ENCODE measurements at regions not wholly inside any gene's neighbourhood (a gene's known extent, or its start where the extent isn't known, plus 50 kb on each side); places are given as distances from the start of the nearest gene placed in this dataset.

DNA sequence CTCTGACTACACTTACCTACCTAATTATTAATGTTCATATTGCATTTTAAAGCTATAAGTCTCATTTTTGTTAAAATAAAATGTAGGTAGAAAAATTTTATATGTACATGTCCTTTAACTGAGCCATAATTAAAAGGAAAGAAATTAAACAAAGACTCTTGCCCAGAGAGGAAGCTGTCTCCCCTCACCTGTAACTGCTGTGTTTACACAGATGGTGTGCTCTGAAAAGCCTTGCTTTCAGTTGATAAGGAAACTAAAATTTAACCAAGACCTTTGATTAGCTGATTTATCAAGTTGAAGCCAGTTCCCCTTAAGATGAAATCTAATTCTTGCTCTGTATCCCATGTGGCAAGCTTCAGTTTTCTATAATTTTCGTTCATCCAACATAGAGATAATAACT lies 213.5 kb downstream of the LYPLAL1 start:
- no peak for DNase-seq

DNA sequence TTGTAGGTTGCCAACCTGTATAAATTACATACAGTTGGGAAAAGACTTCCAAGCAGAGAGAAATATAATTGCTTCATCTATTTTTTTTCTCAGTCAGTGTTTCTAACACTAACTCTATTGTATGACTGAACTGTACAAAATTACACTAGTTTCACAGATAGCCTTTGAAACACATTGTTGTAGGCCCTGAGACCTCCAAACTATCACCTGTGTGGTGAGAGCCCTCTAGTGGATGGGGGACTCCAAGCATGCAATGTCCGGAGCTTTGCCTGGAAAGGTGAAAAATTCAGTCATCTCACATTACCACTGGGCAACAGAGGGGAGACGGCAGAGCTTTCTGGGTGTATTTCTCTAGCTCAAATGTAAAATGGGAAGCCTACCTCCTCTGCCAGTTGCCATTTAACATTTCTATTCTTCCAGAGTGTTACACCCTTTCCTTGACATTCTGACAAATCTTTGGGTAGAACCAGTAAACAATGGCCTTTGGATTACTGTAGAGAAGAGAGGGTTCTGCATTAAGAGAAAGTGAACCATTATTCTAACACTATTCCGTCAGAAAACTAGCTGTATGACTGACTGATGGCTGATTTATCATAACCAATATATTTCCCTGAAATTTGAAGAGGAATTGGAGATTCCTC lies 212.2 kb downstream of the LYPLAL1 start:
- peak; percentile 28 for DNase-seq

DNA sequence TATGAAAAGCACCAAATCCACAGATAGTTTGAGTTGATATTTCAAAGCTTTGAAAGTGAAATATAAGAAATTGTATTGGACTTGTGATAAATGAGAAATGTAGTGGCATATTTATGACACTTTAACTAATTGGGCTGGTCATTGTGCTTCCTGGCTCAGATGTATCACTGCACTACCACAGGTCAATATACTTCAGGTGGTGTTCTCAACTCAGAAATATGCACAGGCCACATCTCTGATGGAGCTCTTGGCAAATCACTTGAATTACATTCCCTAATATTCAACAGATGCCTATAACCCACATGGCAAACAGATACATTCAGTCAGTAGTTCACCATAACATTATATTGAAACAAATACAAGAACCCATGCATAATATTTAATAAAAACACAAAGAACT lies 209.6 kb downstream of the LYPLAL1 start:
- no peak for DNase-seq

DNA sequence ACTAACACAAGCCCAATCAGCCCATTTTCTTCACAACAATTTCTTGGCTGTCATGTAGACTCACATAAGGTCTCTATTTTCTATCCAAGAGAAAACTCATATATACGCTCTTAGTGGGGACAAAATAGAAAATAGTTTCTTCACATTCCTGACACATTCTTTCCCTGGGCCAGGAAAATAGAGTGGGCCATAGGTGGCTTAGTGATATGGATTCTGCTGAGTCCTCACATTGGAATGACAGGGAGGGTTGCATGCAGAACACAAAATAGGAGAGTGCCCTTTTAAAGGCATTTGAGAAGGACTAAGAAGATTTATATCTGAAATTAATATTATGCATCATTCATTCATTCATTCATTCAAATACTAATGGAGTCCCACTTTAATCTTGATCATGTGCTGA lies 207.7 kb downstream of the LYPLAL1 start:
- DNase-seq: no peak

DNA sequence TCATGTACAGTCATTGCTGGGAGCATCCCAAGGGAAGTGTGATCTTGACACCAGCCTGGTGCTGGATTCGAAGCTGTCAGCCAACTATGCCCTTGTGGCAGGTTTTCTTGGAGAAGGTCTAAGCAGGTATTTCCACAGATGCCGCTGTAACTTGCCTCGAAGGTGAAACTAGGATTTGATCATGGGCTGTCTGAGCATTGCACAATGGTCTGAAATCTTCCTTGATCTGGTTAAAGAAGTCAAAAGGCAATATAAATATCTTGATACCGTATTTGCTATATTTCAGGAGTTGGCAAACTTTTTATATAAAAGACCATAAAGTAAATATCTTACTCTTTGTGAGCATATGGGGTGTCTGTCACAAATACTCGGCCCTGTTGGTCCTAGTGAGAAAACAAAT lies 206.8 kb downstream of the LYPLAL1 start:
- no peak for DNase-seq

DNA sequence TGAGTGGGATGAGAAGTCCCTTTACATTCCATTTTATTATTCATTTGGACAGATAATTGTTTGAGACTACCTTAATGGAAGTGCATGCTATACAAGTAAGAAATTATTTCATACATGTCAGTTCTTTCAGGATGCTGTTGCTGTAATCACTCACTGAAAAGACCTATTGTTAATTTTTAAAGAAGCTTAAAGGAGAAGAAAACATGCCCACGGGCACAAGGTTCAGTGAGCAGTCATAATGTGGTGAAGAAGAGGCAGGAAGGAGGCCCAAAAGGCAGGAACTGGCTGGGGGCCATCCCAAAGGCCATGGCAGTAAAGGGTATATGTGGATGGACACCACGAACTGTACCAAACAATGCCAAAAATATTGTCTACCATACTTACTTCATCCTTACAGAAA lies 206.0 kb downstream of the LYPLAL1 start:
- DNase-seq: no peak

DNA sequence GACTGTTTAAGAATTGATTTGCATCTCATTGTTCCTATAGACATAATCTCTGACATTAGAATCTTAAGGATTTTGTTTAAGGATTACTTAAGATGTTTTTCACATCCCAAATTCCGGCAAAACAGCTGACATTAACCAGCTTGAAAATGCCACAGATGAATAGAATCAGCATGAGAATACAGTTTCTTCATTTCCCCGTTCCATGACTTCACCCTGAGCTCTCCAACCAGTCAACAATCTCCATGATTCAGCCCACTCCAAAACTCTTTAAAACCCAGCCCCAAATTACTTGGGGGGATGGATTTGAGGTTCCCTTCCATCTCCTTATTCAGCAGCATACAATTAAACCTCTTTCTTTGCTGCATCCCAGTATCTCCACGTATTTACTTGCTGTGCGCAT lies 201.0 kb downstream of the LYPLAL1 start:
- no peak for DNase-seq

DNA sequence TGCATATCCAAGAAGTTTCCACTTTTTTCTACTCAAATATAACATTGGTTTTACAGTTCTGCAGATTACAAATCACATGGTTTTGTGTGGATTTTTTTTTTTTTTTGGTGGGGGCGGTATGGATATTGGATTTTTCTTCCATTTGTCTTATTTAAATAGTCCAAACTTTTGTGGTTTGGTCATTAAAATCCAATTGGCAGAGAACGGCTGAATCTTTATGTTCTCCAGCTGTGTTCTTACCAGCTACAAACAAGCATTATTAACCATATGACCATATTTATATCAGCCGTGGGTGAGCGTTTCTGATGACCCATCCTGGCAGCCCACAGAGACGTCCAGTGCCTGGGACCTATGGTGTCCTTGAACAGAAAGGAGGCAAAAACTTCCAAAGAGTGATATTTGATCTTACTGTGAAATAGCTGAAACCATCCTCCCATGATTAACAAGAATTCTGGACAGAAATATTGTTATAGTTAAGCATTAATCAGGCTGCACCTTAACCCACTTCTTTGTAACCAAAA lies 200.4 kb downstream of the LYPLAL1 start:
- DNase-seq: no peak

DNA sequence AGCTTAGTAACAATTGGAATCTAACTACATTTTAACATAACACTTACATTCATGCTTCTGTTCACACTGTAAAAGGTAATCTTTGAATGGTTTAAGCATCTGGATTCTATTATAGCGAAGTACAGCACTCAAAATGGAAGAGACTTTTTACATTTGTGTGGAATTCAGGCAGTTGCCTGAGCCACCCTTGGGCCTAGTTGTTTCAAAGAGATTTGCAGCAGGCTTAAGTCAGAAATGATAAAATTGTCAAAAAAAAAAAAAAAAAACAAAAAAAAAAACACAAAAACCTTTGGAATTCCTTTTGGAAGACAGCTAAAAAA lies 199.9 kb downstream of the LYPLAL1 start:
- no peak for DNase-seq

DNA sequence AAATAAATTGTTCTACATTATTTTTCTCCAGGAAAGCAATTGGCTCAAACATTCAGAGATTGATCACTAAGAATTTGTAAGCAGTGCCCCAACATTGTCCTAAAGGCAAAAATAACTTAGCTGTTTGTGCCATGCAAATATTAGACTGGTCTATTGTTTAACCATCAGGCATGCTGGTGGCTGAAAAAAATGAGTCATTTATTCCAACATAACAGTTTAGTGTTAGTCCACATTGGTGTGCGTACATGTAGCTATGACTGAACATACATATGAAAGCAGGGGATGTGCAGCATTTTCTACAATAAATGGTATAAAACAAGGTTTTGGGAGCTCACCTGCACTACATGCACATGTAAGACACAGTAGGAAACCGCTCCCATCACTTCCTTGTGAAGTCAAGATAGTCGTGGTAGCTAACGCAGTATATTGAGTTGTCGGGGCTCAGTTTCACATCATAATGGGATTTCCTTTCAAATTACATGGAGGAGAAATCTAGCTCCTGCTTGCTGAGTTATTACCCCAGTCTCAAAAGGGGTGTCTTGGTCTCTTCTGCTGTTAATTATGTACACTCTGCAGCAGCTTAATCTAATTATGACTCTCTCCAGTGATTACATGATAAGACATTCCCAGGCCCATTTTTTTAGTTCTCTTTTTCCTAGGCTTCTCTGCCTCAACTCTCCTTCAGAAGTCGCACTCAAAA lies 199.4 kb downstream of the LYPLAL1 start:
- no peak for DNase-seq

DNA sequence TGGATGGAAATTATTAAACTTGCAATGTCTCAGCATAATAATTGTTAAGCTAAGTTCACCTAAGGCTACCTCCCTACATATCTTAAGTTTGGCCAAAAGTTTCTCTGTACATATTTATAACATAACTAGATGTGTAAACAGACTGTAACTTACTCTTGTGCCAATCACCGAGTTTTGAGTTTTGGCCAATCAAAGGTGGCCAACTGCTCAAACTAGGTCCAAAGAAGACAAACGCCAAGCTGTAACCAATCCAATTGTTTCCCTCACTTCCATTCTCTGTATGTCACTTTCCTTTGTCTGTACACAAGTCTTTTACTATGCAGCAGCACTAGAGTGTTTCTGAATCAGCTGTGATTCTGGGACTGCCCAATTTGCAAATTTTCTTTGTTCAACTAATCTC lies 197.8 kb downstream of the LYPLAL1 start:
- no peak for DNase-seq

DNA sequence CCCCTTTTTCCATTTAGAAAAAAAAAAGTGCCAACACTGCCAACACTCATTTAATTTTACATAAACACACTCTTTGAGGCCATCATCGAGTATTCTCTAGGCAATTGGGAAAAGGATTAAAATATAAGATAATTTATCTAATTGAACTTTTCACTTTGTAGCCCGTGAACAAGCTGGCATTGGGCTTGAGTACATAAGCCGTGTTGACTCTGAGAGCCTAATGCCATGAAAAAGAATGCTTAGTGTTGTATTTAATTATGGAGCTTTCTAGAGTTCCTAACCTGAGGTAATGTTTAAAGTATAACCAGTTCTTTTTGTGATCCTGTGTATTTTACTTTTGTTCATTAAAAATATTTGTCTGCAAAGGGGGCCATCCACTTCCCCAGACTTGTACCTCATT lies 193.8 kb downstream of the LYPLAL1 start:
- DNase-seq: no peak

DNA sequence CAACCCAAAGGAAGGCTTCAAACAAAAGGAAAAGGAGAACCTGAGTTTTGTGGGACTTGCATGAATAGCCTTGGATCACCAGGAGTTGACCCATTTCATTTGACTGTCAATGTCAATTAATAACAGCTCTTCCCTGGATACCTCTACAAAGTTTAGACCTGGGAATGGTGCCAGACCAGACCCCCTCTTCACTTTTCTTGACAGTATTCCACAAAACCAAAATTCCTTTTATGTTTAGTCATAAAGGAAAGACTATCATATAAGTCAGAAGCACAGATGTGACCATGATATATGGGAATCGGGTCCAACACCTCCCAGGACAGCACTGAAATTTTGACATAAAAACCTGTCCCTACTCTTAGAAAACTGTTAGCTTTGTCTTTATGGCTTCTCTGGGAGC lies 191.8 kb downstream of the LYPLAL1 start:
- no peak for DNase-seq

DNA sequence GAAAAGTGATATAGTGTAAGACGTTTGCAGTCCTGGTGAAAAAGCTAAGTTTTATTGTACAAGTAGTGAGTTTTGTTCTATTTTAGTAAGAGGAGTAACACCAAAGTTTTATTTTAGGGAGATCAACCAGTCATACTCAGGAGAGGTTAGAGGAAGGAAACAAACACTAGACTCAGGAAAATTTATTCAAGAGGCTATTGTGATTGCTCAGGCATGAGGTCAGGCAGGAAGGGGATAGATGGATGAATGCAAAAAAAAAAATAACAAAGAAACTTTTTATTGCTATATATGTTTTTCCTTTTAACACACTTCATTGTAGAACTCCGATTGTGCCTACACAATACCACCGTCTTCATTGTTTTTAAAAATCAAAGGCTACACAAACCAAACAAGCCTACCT lies 189.0 kb downstream of the LYPLAL1 start:
- DNase-seq: no peak

DNA sequence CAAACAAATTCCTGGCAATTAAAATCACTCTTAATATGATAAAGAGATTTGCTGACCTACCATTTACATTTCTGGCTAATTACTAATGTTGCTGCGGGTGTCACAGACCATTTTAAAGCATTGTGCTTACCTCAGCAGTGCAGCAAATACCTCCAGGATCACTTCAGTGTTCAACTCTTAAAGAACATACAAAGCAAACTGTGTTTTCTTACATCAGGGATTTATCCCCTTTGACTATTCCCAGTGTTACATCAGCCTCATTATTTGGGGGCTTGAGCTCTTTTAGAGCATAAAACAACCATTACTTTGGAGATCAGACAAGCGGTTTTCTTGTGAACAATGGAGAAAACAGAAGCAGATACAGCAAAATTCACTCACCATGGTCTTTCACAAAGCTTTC lies 185.4 kb downstream of the LYPLAL1 start:
- DNase-seq: no peak

DNA sequence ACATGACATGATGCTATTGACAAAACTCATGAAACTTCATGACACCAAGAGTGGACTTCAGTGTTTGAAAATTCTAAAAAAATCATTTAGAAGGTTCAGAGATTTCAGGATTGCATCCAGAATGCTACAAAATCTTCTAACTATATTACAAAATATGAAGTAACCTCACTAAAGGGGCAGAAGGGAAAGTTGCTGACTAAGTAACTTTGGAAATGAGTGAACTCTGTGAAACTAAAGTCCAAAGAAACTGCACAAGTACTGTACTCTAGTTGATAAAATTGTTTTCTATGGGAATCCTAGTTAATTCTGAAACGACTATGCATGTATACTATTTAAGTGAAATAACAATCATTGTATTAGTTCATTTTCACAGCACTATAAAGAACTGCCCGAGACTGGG lies 184.4 kb downstream of the LYPLAL1 start:
- no peak for DNase-seq

DNA sequence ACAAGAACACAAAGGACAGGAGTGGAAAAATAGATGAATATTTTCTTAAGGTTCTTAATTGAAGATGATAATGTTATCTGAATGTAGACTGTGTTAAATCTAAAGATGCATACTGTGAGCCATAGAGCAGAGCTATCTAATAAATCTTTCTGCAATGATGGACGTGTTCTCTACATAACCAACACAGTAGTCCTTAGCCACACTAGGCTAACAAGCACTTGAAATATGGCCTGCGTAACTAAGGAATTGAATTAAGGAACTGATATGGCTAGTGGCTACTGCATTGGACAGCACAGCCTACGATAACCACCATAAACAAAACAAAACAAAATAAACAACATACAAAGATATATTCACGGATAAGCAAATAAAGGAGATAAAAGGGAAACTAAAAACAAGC lies 181.3 kb downstream of the LYPLAL1 start:
- no peak for DNase-seq

DNA sequence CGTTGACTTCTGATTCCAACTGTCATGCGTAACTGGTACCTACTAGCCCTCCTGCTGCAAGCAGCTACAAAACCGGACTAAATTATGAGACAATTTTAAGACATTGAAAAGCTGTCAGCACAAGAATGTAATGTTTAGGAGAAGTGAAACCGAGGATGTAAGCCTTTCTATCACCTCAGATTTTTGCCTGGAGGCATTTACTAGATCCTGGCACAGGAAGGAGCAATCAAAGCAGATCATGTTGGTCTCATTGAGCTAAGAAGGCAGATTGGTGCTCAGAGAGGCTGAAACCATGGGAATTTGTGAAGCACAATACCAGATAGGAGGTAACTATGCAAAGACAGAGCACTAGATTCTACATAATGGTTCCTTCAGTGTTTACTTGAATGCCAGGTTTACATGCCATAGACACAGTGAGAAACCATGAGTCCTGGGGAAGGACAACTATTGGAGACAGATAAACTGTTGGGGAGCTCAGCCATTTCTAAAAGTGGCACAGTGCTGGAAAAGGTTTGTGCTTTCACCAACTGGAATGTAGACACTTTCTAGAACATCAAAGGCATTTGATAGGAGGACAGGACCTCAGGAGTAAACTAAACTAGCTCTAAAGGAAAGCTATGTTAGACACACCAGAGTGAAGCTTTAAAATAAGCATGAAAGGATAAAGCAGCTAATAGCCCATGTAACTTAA lies 179.4 kb downstream of the LYPLAL1 start:
- no peak for DNase-seq

DNA sequence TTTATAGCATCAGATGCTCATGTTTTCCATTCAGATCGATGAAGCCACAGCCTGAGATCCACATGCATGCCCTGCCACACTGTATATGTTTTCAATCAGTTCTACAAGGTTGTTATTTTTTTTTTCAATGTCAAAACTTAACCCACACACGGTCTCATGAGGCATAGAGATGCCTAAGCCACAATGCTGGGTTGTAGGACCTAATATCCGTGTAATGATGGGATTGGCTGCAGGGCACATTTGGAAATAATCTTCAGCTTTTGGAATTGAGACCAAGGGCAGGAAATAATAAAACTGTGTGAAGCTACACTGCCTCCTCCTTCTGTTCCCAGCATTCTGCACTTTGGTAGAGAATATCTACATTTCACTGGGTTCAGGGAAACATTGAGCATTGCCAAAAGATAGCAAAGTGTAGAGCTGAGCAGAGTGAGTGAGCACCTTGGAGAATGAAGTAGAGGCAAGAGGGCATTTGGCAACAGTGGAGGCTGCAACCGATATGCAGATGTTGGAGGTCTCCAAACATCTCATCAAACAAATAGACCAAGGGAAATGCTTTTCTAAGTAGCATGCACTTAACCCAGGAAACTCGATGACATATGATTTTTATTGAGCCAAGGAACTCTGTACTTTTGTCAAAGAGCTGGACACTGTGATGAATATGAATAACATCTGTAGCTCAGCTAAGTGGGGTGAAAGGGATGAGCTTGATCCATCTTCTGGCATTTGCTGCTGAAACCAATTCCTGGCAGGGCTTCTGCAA lies 176.7 kb downstream of the LYPLAL1 start:
- no peak for DNase-seq

DNA sequence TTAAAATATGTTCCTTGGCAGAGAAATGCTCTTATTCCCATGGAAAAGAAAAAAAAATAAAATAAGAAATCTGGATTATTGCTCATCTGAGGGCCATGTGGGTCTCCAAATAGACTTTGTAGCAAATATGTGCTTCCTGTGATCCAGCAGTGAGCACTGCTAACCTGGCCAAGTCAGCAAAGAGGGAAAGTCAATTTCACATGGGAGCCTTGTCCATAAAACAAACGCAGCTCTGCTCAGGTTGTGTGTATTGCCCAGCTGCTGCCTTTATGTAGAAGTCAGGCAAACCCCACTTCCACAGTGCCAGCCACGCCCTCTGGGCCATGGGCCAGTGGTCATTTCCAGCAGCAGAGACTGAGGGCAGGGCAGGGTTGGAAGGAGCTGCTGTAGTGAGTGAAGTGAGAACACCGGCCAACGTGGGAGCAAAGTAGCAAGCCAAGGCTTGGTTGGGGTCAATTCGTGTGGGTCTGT lies 174.3 kb downstream of the LYPLAL1 start:
- DNase-seq: no peak

DNA sequence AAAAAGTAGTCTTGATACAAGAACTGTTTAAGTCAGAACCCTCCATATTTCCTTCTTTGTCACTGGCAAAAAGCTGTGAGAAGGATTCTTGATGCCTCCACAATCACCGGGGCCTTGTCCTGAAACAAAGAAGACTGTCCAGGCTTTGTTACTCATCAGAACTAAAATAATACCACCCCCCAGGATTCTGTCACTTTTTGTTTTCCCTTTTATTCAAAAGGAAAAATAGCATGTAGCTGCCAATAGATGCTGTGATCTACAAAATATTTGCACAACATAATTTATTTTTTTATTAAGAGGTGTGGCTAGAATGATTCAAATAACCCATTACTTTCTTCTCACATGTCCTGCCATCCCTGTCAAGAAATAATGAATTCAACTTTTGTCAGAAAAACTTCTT lies 173.7 kb downstream of the LYPLAL1 start:
- DNase-seq: no peak

DNA sequence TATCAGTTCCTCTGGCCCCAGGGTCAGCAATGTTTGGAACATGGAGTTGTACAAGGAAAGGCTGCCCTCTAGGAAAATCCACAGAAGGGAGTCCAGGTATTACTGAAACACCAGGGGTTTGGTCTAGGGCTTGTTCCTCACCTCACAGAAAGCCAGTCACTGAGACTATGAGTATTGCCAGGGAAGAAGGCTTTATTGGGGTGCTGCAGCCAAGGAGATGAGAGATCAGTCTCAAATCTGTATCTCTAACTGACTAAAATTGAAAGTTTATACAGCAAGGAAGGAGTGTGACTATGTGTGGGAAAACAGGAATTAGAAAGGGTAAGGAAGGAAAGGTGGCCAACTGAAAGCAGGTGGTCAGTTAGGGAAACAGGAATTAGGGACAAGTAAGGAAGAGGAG lies 172.3 kb downstream of the LYPLAL1 start:
- DNase-seq: no peak

DNA sequence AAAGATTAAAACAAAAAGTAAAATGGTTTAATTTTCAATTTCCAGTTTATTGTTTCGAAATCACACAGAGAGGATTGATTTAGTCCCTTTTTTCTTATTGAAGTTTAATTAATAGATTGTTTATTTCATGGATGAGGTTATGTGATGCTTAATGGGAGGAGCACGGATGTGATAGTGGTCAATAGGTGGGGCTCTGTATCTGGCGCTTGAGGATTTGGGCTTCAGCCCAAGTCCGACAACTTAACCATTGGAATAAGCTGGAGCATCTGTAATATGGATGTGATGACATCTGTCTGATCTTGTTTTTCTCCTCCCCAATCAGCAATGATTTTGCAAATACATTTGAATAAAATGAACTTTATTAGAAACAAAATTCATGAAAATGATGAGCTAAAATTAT lies 169.2 kb downstream of the LYPLAL1 start:
- no peak for DNase-seq

DNA sequence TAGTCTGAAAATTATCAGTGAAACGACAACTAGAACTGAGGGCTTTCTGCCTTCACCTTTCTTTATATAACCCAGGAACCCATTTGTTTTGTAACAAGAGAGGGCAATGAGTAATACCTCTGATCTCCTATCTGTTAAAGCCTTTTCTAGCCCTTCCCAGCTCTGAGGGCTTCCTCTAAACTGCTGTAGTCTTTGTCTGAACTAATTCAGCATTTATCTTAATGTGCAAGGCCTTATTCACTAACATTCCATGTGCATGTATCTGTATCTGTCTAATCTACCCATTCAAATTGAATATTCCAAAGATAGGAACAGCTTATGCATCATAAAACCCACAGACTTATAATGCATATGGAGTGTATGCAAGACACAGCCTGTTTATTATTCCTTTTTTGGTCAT lies 167.1 kb downstream of the LYPLAL1 start:
- no peak for DNase-seq

All from suppressor macrophage treated with lipopolysaccharide for 4 hours (primary cell).